Liver (tissue), 8 donors: ENCODE measurements at regions not wholly inside any gene's neighbourhood (a gene's known extent, or its start where the extent isn't known, plus 50 kb on each side); places are given as distances from the start of the nearest gene placed in this dataset.

Source experiments
- DNase-seq: peaks from one replicate; pipeline ENCODE4 v3.0.0-alpha.2; 2017; ENCODE audit warnings: low spot score
- H3K27ac ChIP-seq, 2 donors: one replicate each; pipeline ENCODE4 v1.7.0; 2013; ENCODE audit warnings: inconsistent platforms in 2 of 2, low read length in 2 of 2, control low read depth in 1 of 2, low read depth in 1 of 2, mild to moderate bottlenecking in 1 of 2
- H3K27me3 ChIP-seq, 4 donors: one replicate each; pipeline versions ENCODE4 v1.6.1 to v1.7.0; 2013; ENCODE audit warnings: low read length in 3 of 4, inconsistent platforms in 1 of 4, mild to moderate bottlenecking in 1 of 4, moderate library complexity in 1 of 4; ENCODE audit not compliant: control insufficient read depth in 4 of 4, insufficient read depth in 4 of 4
- H3K36me3 ChIP-seq, 4 donors: one replicate each; pipeline versions ENCODE4 v1.6.1 to v1.7.0; 2013; ENCODE audit warnings: low read length in 3 of 4, mild to moderate bottlenecking in 3 of 4, low read depth in 1 of 4, moderate library complexity in 1 of 4; ENCODE audit not compliant: control insufficient read depth in 4 of 4, insufficient read depth in 3 of 4
- H3K4me1 ChIP-seq, 4 donors: one replicate each; pipeline versions ENCODE4 v1.6.1 to v1.7.0; 2013; ENCODE audit warnings: low read length in 3 of 4, mild to moderate bottlenecking in 3 of 4, moderate library complexity in 1 of 4; ENCODE audit not compliant: control insufficient read depth in 4 of 4, insufficient read depth in 4 of 4
- H3K4me3 ChIP-seq, 3 donors: one replicate each; pipeline versions ENCODE4 v1.6.1 to v1.7.0; 2013; ENCODE audit warnings: low read length in 3 of 3, control low read depth in 1 of 3, low read depth in 1 of 3, mild to moderate bottlenecking in 1 of 3
- H3K9ac ChIP-seq, 2 donors: one replicate each; pipeline ENCODE4 v1.7.0; 2013; ENCODE audit warnings: low read length in 2 of 2, mild to moderate bottlenecking in 2 of 2, moderate library complexity in 2 of 2, control low read depth in 1 of 2, low read depth in 1 of 2
- H3K9me3 ChIP-seq, 4 donors: one replicate each; pipeline versions ENCODE4 v1.6.1 to v1.7.0; 2013; ENCODE audit warnings: low read length in 3 of 4; ENCODE audit not compliant: control insufficient read depth in 4 of 4
- ATF3 ChIP-seq: IDR thresholded peaks from 2 replicates; pipeline ENCODE4 v1.6.1; 2016; ENCODE audit warnings: antibody characterized with exemption
- CTCF ChIP-seq: fragments of 150-350 bp; IDR thresholded peaks from 2 replicates; pipeline ENCODE4 v1.5.1; 2017; ENCODE audit warnings: improper control_type of control experiment, low read depth, low read length; ENCODE audit not compliant: missing input control
- EGR1 ChIP-seq, 2 donors: IDR thresholded peaks; 2 replicates each; pipeline ENCODE4 v1.6.1; 2016 to 2018; ENCODE audit warnings: antibody characterized with exemption in 2 of 2, low read depth in 2 of 2
- FOXA1 ChIP-seq: IDR thresholded peaks from 2 replicates; pipeline ENCODE4 v1.6.1; 2016; ENCODE audit warnings: antibody characterized with exemption
- FOXA2 ChIP-seq: IDR thresholded peaks from 2 replicates; pipeline ENCODE4 v1.6.1; 2016; ENCODE audit warnings: antibody characterized with exemption
- GABPA ChIP-seq, 2 donors: IDR thresholded peaks in 1 of 2; conservative IDR thresholded peaks in 1 of 2; 2 replicates each; pipeline ENCODE4 v1.6.1; 2016; ENCODE audit warnings: antibody characterized with exemption in 2 of 2, mild to moderate bottlenecking in 1 of 2, moderate library complexity in 1 of 2
- HNF4A ChIP-seq, 2 donors: conservative IDR thresholded peaks; 2 replicates each; pipeline ENCODE4 v1.6.1; 2016; ENCODE audit warnings: antibody characterized with exemption in 2 of 2, mild to moderate bottlenecking in 2 of 2
- HNF4G ChIP-seq: IDR thresholded peaks from 2 replicates; pipeline ENCODE4 v1.6.1; 2016; ENCODE audit warnings: antibody characterized with exemption
- JUND ChIP-seq, 2 donors: IDR thresholded peaks; 2 replicates each; pipeline ENCODE4 v1.6.1; 2016; ENCODE audit warnings: antibody characterized with exemption in 2 of 2
- MAX ChIP-seq: IDR thresholded peaks from 2 replicates; pipeline ENCODE4 v1.6.1; 2016; ENCODE audit warnings: antibody characterized with exemption
- NR2F2 ChIP-seq: IDR thresholded peaks from 2 replicates; pipeline ENCODE4 v1.6.1; 2016; ENCODE audit warnings: antibody characterized with exemption
- RAD21 ChIP-seq, 2 donors: IDR thresholded peaks; 2 replicates each; pipeline ENCODE4 v1.6.1; 2016; ENCODE audit warnings: antibody characterized with exemption in 2 of 2, mild to moderate bottlenecking in 2 of 2
- RXRA ChIP-seq, 2 donors: IDR thresholded peaks; 2 replicates each; pipeline ENCODE4 v1.6.1; 2017 to 2018; ENCODE audit warnings: antibody characterized with exemption in 2 of 2, mild to moderate bottlenecking in 1 of 2
- SP1 ChIP-seq: IDR thresholded peaks from 2 replicates; pipeline ENCODE4 v1.6.1; 2018; ENCODE audit warnings: antibody characterized with exemption, mild to moderate bottlenecking
- TAF1 ChIP-seq: conservative IDR thresholded peaks from 2 replicates; pipeline ENCODE4 v1.6.1; 2016; ENCODE audit warnings: antibody characterized with exemption, mild to moderate bottlenecking
- YY1 ChIP-seq: IDR thresholded peaks from 2 replicates; pipeline ENCODE4 v1.6.1; 2016; ENCODE audit warnings: antibody characterized with exemption, mild to moderate bottlenecking
- WGBS: extraction: QIAGEN DNeasy Blood & Tissue Kit; methylation state at CpG from one replicate; pipeline ENCODE4 v1.1.7; 2013; 5-methylcytosine and 5-hydroxymethylcytosine counted together
- TF ChIP-seq, protein P1 (sequence below): IDR thresholded peaks from 2 replicates; pipeline ENCODE4 v1.6.1; 2016; ENCODE audit warnings: antibody characterized with exemption
- TF ChIP-seq, protein P2 (sequence below): IDR thresholded peaks from 2 replicates; pipeline ENCODE4 v1.6.1; 2016; ENCODE audit warnings: antibody characterized with exemption, mild to moderate bottlenecking
- donor health status: healthy.
- donor health status: healthy.
- donor health status: healthy.
- donor health status: healthy.
- donor health status: healthy.

DNA sequence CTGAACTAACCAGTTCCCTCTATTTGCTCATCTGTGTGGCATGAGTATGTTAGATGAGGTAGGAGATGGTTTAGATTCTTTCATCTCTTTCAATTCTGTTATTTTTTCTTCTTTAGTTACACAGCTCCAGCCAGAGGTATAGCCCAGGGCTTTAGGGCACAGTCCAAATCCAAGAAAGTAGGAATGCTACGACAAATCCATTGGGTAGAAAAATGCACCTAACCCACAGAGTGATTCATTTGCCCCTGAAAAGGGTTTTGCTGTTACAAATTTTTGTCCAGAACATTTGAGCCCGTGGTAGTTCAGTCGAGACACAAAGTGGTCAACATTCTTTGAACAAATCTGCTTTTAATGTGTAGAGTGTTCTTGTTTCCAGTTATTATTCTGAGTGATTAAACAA is 250.7 kb downstream of the HS3ST3A1 start (continued):
- TF ChIP-seq, protein P1, sequence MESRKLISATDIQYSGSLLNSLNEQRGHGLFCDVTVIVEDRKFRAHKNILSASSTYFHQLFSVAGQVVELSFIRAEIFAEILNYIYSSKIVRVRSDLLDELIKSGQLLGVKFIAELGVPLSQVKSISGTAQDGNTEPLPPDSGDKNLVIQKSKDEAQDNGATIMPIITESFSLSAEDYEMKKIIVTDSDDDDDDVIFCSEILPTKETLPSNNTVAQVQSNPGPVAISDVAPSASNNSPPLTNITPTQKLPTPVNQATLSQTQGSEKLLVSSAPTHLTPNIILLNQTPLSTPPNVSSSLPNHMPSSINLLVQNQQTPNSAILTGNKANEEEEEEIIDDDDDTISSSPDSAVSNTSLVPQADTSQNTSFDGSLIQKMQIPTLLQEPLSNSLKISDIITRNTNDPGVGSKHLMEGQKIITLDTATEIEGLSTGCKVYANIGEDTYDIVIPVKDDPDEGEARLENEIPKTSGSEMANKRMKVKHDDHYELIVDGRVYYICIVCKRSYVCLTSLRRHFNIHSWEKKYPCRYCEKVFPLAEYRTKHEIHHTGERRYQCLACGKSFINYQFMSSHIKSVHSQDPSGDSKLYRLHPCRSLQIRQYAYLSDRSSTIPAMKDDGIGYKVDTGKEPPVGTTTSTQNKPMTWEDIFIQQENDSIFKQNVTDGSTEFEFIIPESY: no peak
- TF ChIP-seq HNF4A (conservative IDR thresholded peaks at IDR 0.05): no peak
- no peak for TF ChIP-seq TAF1
- TF ChIP-seq FOXA2: no peak
- TF ChIP-seq FOXA1: no peak
- TF ChIP-seq SP1: no peak
- no peak for TF ChIP-seq EGR1 (IDR thresholded peaks at IDR 0.05; ENCODE audit: low read depth in 2 of 2)
- TF ChIP-seq YY1: no peak
- TF ChIP-seq JUND (IDR thresholded peaks at IDR 0.05): no peak
- TF ChIP-seq RXRA (IDR thresholded peaks at IDR 0.05): no peak

GRCh38 chr17:13350466-13350865 is 251.3 kb downstream of the HS3ST3A1 start:
- no peaks in the 10 kb centered on the region for H3K9me3 ChIP-seq
- WGBS: 94% methylated on average over 9 of the region's 9 CpGs
- TF ChIP-seq CTCF: no peak
- no peak for TF ChIP-seq HNF4A (conservative IDR thresholded peaks at IDR 0.05)
- no peak for TF ChIP-seq RAD21 (IDR thresholded peaks at IDR 0.05)
- TF ChIP-seq, protein P1: no peak
- TF ChIP-seq EGR1 (IDR thresholded peaks at IDR 0.05; ENCODE audit: low read depth in 2 of 2): no peak
- TF ChIP-seq SP1: no peak
- TF ChIP-seq, protein P2, sequence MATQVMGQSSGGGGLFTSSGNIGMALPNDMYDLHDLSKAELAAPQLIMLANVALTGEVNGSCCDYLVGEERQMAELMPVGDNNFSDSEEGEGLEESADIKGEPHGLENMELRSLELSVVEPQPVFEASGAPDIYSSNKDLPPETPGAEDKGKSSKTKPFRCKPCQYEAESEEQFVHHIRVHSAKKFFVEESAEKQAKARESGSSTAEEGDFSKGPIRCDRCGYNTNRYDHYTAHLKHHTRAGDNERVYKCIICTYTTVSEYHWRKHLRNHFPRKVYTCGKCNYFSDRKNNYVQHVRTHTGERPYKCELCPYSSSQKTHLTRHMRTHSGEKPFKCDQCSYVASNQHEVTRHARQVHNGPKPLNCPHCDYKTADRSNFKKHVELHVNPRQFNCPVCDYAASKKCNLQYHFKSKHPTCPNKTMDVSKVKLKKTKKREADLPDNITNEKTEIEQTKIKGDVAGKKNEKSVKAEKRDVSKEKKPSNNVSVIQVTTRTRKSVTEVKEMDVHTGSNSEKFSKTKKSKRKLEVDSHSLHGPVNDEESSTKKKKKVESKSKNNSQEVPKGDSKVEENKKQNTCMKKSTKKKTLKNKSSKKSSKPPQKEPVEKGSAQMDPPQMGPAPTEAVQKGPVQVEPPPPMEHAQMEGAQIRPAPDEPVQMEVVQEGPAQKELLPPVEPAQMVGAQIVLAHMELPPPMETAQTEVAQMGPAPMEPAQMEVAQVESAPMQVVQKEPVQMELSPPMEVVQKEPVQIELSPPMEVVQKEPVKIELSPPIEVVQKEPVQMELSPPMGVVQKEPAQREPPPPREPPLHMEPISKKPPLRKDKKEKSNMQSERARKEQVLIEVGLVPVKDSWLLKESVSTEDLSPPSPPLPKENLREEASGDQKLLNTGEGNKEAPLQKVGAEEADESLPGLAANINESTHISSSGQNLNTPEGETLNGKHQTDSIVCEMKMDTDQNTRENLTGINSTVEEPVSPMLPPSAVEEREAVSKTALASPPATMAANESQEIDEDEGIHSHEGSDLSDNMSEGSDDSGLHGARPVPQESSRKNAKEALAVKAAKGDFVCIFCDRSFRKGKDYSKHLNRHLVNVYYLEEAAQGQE: no peak
- no peak for TF ChIP-seq TAF1
- no peak for TF ChIP-seq ATF3
- TF ChIP-seq HNF4G: no peak
- no peak for TF ChIP-seq FOXA1
- no peak for TF ChIP-seq RXRA (IDR thresholded peaks at IDR 0.05)
- no peak for TF ChIP-seq JUND (IDR thresholded peaks at IDR 0.05)
- TF ChIP-seq GABPA (IDR thresholded peaks at IDR 0.05 in 1 of 2, conservative IDR thresholded peaks at IDR 0.05 in 1 of 2): no peak
- TF ChIP-seq NR2F2: no peak
- TF ChIP-seq FOXA2: no peak
- TF ChIP-seq MAX: no peak
- no peak overlapping the region for H3K27ac ChIP-seq
- no peaks in the 10 kb centered on the region for H3K27me3 ChIP-seq
- H3K4me1 ChIP-seq: no peaks in the 10 kb centered on the region
- no peak overlapping the region for H3K9ac ChIP-seq
- H3K4me3 ChIP-seq: no peak overlapping the region
- no peaks in the 10 kb centered on the region for H3K36me3 ChIP-seq
- no peak for DNase-seq
